SK-N-SH (cell line): ENCODE measurements at regions not wholly inside any gene's neighbourhood (a gene's known extent, or its start where the extent isn't known, plus 50 kb on each side); places are given as distances from the start of the nearest gene placed in this dataset.

Experiments
- CTCF ChIA-PET: fragments of 300-600, 350-600 bp; formaldehyde crosslinking; extraction: SDS; loops from one replicate; lab custom pipeline; 2021; lab: Yijun Ruan, JAX
- POLR2A ChIA-PET: fragments of 350-600 bp; sonication (Branson Sonifier 250); formaldehyde crosslinking; extraction: SDS; loops from one replicate; lab custom pipeline; 2020; ENCODE audit warnings: antibody characterized with exemption, inconsistent platforms; lab: Yijun Ruan, JAX
- DNase-seq: peaks from one replicate; pipeline ENCODE4 v3.0.0; 2012
- H2AFZ ChIP-seq: fragments of 200-600 bp; sonication (generic); 2 replicates; pipeline ENCODE4 v1.8.1; 2016; ENCODE audit warnings: antibody characterized with exemption, mild to moderate bottlenecking, low read depth
- H3F3A ChIP-seq: fragments of 200-600 bp; sonication (generic); replicated peaks from 2 replicates; pipeline ENCODE3; 2016; ENCODE audit warnings: antibody characterized with exemption, mild to moderate bottlenecking; ENCODE audit not compliant: insufficient read depth
- H3K27ac ChIP-seq, 2 experiments: fragments of 200-500 bp in 1 of 2; fragments of 200-600 bp in 1 of 2; sonication (Bioruptor generic) in 1 of 2; sonication (generic), shearing (Covaris generic) in 1 of 2; 2 replicates each; pipeline versions ENCODE4 v1.5.1 to v1.6.1; 2014 to 2016; ENCODE audit warnings: low read depth in 2 of 2, inconsistent platforms in 1 of 2, low read length in 1 of 2, mild to moderate bottlenecking in 1 of 2, mixed read lengths in 1 of 2
- H3K27me3 ChIP-seq: fragments of 200-600 bp; sonication (generic), shearing (Covaris generic); 2 replicates; pipeline ENCODE4 v1.6.1; 2016; ENCODE audit warnings: mixed run types; ENCODE audit not compliant: insufficient read depth
- H3K36me3 ChIP-seq, 2 experiments: fragments of 200-500 bp in 1 of 2; fragments of 200-600 bp in 1 of 2; sonication (Bioruptor generic) in 1 of 2; sonication (generic) in 1 of 2; replicated peaks in 1 of 2; 2 replicates each; pipeline versions ENCODE3 to v1.5.1; 2014 to 2016; ENCODE audit warnings: low read length in 1 of 2, mild to moderate bottlenecking in 1 of 2; ENCODE audit not compliant: insufficient read depth in 2 of 2, control insufficient read depth in 1 of 2
- H3K4me1 ChIP-seq, 2 experiments: fragments of 200-500 bp in 1 of 2; fragments of 200-600 bp in 1 of 2; sonication (Bioruptor generic) in 1 of 2; sonication (generic), shearing (Covaris generic) in 1 of 2; 2 replicates each; pipeline versions ENCODE4 v1.5.1 to v1.6.1; 2014 to 2016; ENCODE audit warnings: low read depth in 1 of 2, low read length in 1 of 2, mixed run types in 1 of 2; ENCODE audit not compliant: insufficient read depth in 2 of 2, control insufficient read depth in 1 of 2
- H3K4me2 ChIP-seq: fragments of 200-600 bp; sonication (generic), shearing (Covaris generic); 2 replicates; pipeline ENCODE4 v1.6.1; 2017; ENCODE audit warnings: mixed run types
- H3K4me3 ChIP-seq, 2 experiments: fragments of 200-500 bp in 1 of 2; fragments of 200-600 bp in 1 of 2; sonication (Bioruptor generic) in 1 of 2; sonication (generic), shearing (Covaris generic) in 1 of 2; 2 replicates each; pipeline versions ENCODE4 v1.5.1 to v1.8.1; 2014 to 2016; ENCODE audit warnings: low read depth in 2 of 2, inconsistent platforms in 1 of 2, low read length in 1 of 2, mild to moderate bottlenecking in 1 of 2, mixed read lengths in 1 of 2, moderate library complexity in 1 of 2
- H3K79me2 ChIP-seq: fragments of 200-600 bp; sonication (generic); 2 replicates; pipeline ENCODE4 v1.8.1; 2017; ENCODE audit warnings: mild to moderate bottlenecking; ENCODE audit not compliant: insufficient read depth
- H3K9ac ChIP-seq: fragments of 200-600 bp; sonication (generic); 2 replicates; pipeline ENCODE4 v1.6.1; 2017; ENCODE audit warnings: mixed run types
- H3K9me2 ChIP-seq: fragments of 200-600 bp; sonication (generic); 2 replicates; pipeline ENCODE4 v1.6.1; 2017; ENCODE audit warnings: mixed run types
- H3K9me3 ChIP-seq: fragments of 200-600 bp; sonication (generic); 2 replicates; pipeline ENCODE4 v1.6.1; 2017; ENCODE audit warnings: mixed run types, mild to moderate bottlenecking, moderate library complexity
- H4K20me1 ChIP-seq: fragments of 200-600 bp; sonication (generic); 2 replicates; pipeline ENCODE4 v1.6.1; 2017; ENCODE audit warnings: mild to moderate bottlenecking, mixed run types; ENCODE audit not compliant: insufficient read depth
- CTCF ChIP-seq: fragments of 200-600 bp; sonication (generic); IDR thresholded peaks from 2 replicates; pipeline ENCODE4 v1.6.1; 2017; ENCODE audit warnings: antibody characterized with exemption, mild to moderate bottlenecking, moderate library complexity
- ELF1 ChIP-seq: IDR thresholded peaks from 2 replicates; pipeline ENCODE4 v1.4.0; 2012
- EP300 ChIP-seq, 2 experiments: IDR thresholded peaks; 2 replicates each; pipeline versions ENCODE4 v1.4.0 to v1.6.1; 2012; ENCODE audit warnings: borderline replicate concordance in 1 of 2, low read depth in 1 of 2, low read length in 1 of 2
- EZH2phosphoT487 ChIP-seq: fragments of 200-600 bp; sonication (generic); IDR thresholded peaks from 2 replicates; pipeline ENCODE4 v1.6.1; 2017; ENCODE audit warnings: low read depth, mixed run types, mild to moderate bottlenecking, antibody characterized with exemption, moderate library complexity, borderline replicate concordance
- FOSL2 ChIP-seq: IDR thresholded peaks from 2 replicates; pipeline ENCODE4 v1.4.0; 2012; ENCODE audit warnings: low read depth, mild to moderate bottlenecking, moderate library complexity, borderline replicate concordance
- FOXJ3 ChIP-seq: sonication (generic); formaldehyde crosslinking; IDR thresholded peaks from 2 replicates; pipeline ENCODE4 v1.5.1; 2020; ENCODE audit warnings: mild to moderate bottlenecking, missing genetic modification reagents
- GATA2 ChIP-seq: sonication (generic); formaldehyde crosslinking; IDR thresholded peaks from 2 replicates; pipeline ENCODE4 v1.5.0; 2020; ENCODE audit warnings: mild to moderate bottlenecking, missing genetic modification reagents
- IRF3 ChIP-seq: fragments of 150-350 bp; IDR thresholded peaks from 2 replicates; pipeline ENCODE4 v1.6.1; 2016; ENCODE audit warnings: mild to moderate bottlenecking, low read depth, low read length
- MAX ChIP-seq: IDR thresholded peaks from 2 replicates; pipeline ENCODE4 v1.4.0; 2012; ENCODE audit warnings: low read depth
- NFIC ChIP-seq: IDR thresholded peaks from 2 replicates; pipeline ENCODE4 v1.4.0; 2012; ENCODE audit warnings: borderline replicate concordance
- POLR2AphosphoS5 ChIP-seq: IDR thresholded peaks from 2 replicates; pipeline ENCODE4 v1.6.1; 2012; ENCODE audit warnings: low read depth, low read length
- RCOR1 ChIP-seq: fragments of 150-350 bp; IDR thresholded peaks from 2 replicates; pipeline ENCODE4 v1.6.1; 2017; ENCODE audit warnings: antibody characterized with exemption, low read length
- RFX5 ChIP-seq: IDR thresholded peaks from 2 replicates; pipeline ENCODE4 v1.6.1; 2012; ENCODE audit warnings: mild to moderate bottlenecking, improper control_type of control experiment, low read length
- SIN3A ChIP-seq: IDR thresholded peaks from 2 replicates; pipeline ENCODE4 v1.6.1; 2012; ENCODE audit warnings: low read depth, mild to moderate bottlenecking, low read length, moderate library complexity, borderline replicate concordance
- USF1 ChIP-seq: IDR thresholded peaks from 2 replicates; pipeline ENCODE4 v1.4.0; 2012; ENCODE audit warnings: low read depth, borderline replicate concordance
- USF2 ChIP-seq: fragments of 150-350 bp; IDR thresholded peaks from 2 replicates; pipeline ENCODE4 v1.6.1; 2017; ENCODE audit warnings: antibody characterized with exemption, low read length, low read depth, borderline replicate concordance
- YY1 ChIP-seq: IDR thresholded peaks from 2 replicates; pipeline ENCODE4 v1.4.0; 2012; ENCODE audit warnings: low read depth, mild to moderate bottlenecking
- WGBS: methylation state at CpG from one replicate; pipeline ENCODE4 v1.1.6; 2017; ENCODE audit warnings: low lambda C conversion rate; 5-methylcytosine and 5-hydroxymethylcytosine counted together

- no peaks in the 10 kb centered on the region for H3K36me3 ChIP-seq
- TF ChIP-seq NFIC (no peak), MAX (no peak), EZH2phosphoT487 (no peak), EP300 (IDR thresholded peaks at IDR 0.05; ENCODE audit: borderline replicate concordance in 1 of 2, low read depth in 1 of 2, low read length in 1 of 2) (no peak), IRF3 (no peak), POLR2AphosphoS5 (no peak), USF1 (no peak), GATA2 (CRISPR knock-in tag) (no peak), YY1 (no peak), SIN3A (no peak), FOSL2 (no peak), FOXJ3 (CRISPR knock-in tag) (no peak), ELF1 (no peak), RCOR1 (no peak)
- H3K9me2 ChIP-seq: no peaks in the 10 kb centered on the region
- peaks cover 0 to 12% of the 10 kb centered on the region in 2 experiments; a peak in 1 of 4 replicates for H3K4me1 ChIP-seq
- H3K9ac ChIP-seq: no peak overlapping the region
- peaks cover 17% of the 10 kb centered on the region for H3F3A ChIP-seq
- no peak overlapping the region for H3K27ac ChIP-seq
- H3K79me2 ChIP-seq: no peaks in the 10 kb centered on the region
- H4K20me1 ChIP-seq: no peaks in the 10 kb centered on the region
- POLR2A ChIA-PET: no interaction called here
- no peak overlapping the region for H3K4me3 ChIP-seq
- DNase-seq: no peak
- no peaks in the 10 kb centered on the region for H3K27me3 ChIP-seq
- no peak overlapping the region for H3K4me2 ChIP-seq
- no peak overlapping the region for H2AFZ ChIP-seq
- CTCF ChIA-PET: no interaction called here
- no peaks in the 10 kb centered on the region for H3K9me3 ChIP-seq
These were observed 848.0 kb upstream of the CADM2 start for GRCh38 chr3:84110787-84111186.

GRCh38 chr3:84125201-84125721 lies 833.5 kb upstream of the CADM2 start:
- H3K27me3 ChIP-seq: no peaks in the 10 kb centered on the region; the same call in 1 of the 2 replicates
- H2AFZ ChIP-seq: no peak overlapping the region
- H4K20me1 ChIP-seq: no peaks in the 10 kb centered on the region
- DNase-seq: peak; percentile 2
- POLR2A ChIA-PET: no interaction called here
- H3K4me2 ChIP-seq: no peak overlapping the region
- no peak overlapping the region for H3K4me3 ChIP-seq
- no peaks in the 10 kb centered on the region for H3K9me2 ChIP-seq
- H3K9ac ChIP-seq: no peak overlapping the region
- H3F3A ChIP-seq: no peaks in the 10 kb centered on the region
- H3K79me2 ChIP-seq: no peaks in the 10 kb centered on the region
- no peaks in the 10 kb centered on the region for H3K9me3 ChIP-seq
- CTCF ChIA-PET: no interaction called here
- H3K4me1 ChIP-seq: no peaks in the 10 kb centered on the region
- 42% methylated on average over 8 of the region's 12 CpGs for WGBS
- no peaks in the 10 kb centered on the region for H3K36me3 ChIP-seq
- H3K27ac ChIP-seq: no peak overlapping the region
- TF ChIP-seq POLR2AphosphoS5: no peak
- no peak for TF ChIP-seq RFX5
- no peak for TF ChIP-seq USF1
- no peak for TF ChIP-seq FOXJ3 (CRISPR knock-in tag)
- TF ChIP-seq CTCF: no peak
- no peak for TF ChIP-seq SIN3A
- no peak for TF ChIP-seq GATA2 (CRISPR knock-in tag)
- TF ChIP-seq EP300 (IDR thresholded peaks at IDR 0.05; ENCODE audit: borderline replicate concordance in 1 of 2, low read depth in 1 of 2, low read length in 1 of 2): no peak
- TF ChIP-seq USF2: no peak
